Activated CD8-positive, alpha-beta T cell treated with anti-CD3 and anti-CD28 coated beads, Interleukin-2, amount 10 ng/mL, durations not matched to agents 7 days and 5 days (primary cell): ENCODE measurements at regions not wholly inside any gene's neighbourhood (a gene's known extent, or its start where the extent isn't known, plus 50 kb on each side); places are given as distances from the start of the nearest gene placed in this dataset.

Source experiments
- ATAC-seq: fragments of 150-1000 bp; cut with Tn5 transposase; one replicate; pipeline ENCODE4 v1.10.0; 2021; ENCODE audit warnings: moderate library complexity
- CTCF ChIA-PET: fragments of 350-600 bp; sonication (Branson Sonifier 250); formaldehyde crosslinking; loops from one replicate; lab custom pipeline; 2021; ENCODE audit warnings: antibody characterized with exemption; lab: Charles Lee
- POLR2A ChIA-PET: fragments of 350-600 bp; sonication (Branson Sonifier 250); formaldehyde crosslinking; loops from one replicate; lab custom pipeline; 2021; ENCODE audit warnings: antibody characterized with exemption; lab: Charles Lee
- DNase-seq: peaks from one replicate; pipeline ENCODE4 v3.0.0-alpha.2; 2020
- H3K27ac Mint-ChIP-seq: one replicate; pipeline ENCODE4 v1.8.0; 2021; ENCODE audit warnings: mild to moderate bottlenecking, mixed read lengths
- H3K27me3 Mint-ChIP-seq: one replicate; pipeline ENCODE4 v1.8.0; 2021; ENCODE audit warnings: low read depth, mixed read lengths
- H3K36me3 Mint-ChIP-seq: one replicate; pipeline ENCODE4 v1.8.0; 2021; ENCODE audit warnings: low read depth, mixed read lengths
- H3K4me1 Mint-ChIP-seq: one replicate; pipeline ENCODE4 v1.8.0; 2021; ENCODE audit warnings: low read depth, mixed read lengths
- H3K4me3 Mint-ChIP-seq: one replicate; pipeline ENCODE4 v1.8.0; 2021; ENCODE audit warnings: mild to moderate bottlenecking, mixed read lengths
- H3K9me3 Mint-ChIP-seq: one replicate; pipeline ENCODE4 v1.8.0; 2022; ENCODE audit warnings: mixed read lengths; ENCODE audit not compliant: insufficient read depth

- CTCF ChIA-PET, result no interaction called here
- DNase-seq (no peak), ATAC-seq (no peak)
- Mint-ChIP-seq H3K36me3 (no peaks in the 10 kb centered on the region), H3K27me3 (peaks cover 8% of the 10 kb centered on the region), H3K9me3 (no peaks in the 10 kb centered on the region), H3K4me3 (no peak overlapping the region), H3K4me1 (peaks cover 8% of the 10 kb centered on the region), H3K27ac (no peak overlapping the region)
- POLR2A ChIA-PET, result no interaction called here
These were observed 312.5 kb downstream of the MYCN start for GRCh38 chr2:16252891-16253290.

GRCh38 chr2:16252251-16252650 lies 311.9 kb downstream of the MYCN start:
- POLR2A ChIA-PET, result no interaction called here
- H3K9me3 Mint-ChIP-seq, result no peaks in the 10 kb centered on the region
- no peak for ATAC-seq
- no peaks in the 10 kb centered on the region for H3K36me3 Mint-ChIP-seq
- CTCF ChIA-PET, result no interaction called here
- DNase-seq, result no peak
- no peak overlapping the region for H3K4me3 Mint-ChIP-seq
- no peak overlapping the region for H3K27ac Mint-ChIP-seq
- H3K4me1 Mint-ChIP-seq, result peaks cover 5% of the 10 kb centered on the region
- peaks cover 8% of the 10 kb centered on the region for H3K27me3 Mint-ChIP-seq

GRCh38 chr2:16251511-16252225 lies 311.3 kb downstream of the MYCN start:
- ChIA-PET POLR2A (no interaction called here), CTCF (no interaction called here)
- no peak for ATAC-seq
- H3K36me3 Mint-ChIP-seq, result no peaks in the 10 kb centered on the region
- H3K4me3 Mint-ChIP-seq, result no peak overlapping the region
- H3K4me1 Mint-ChIP-seq, result no peaks in the 10 kb centered on the region
- no peaks in the 10 kb centered on the region for H3K9me3 Mint-ChIP-seq
- peaks cover 8% of the 10 kb centered on the region for H3K27me3 Mint-ChIP-seq
- H3K27ac Mint-ChIP-seq, result no peak overlapping the region
- DNase-seq, result no peak

GRCh38 chr2:16250886-16251285 lies 310.5 kb downstream of the MYCN start:
- ChIA-PET POLR2A (no interaction called here), CTCF (no interaction called here)
- H3K4me1 Mint-ChIP-seq, result no peaks in the 10 kb centered on the region
- H3K9me3 Mint-ChIP-seq, result no peaks in the 10 kb centered on the region
- no peak overlapping the region for H3K27ac Mint-ChIP-seq
- peaks cover 3% of the 10 kb centered on the region for H3K27me3 Mint-ChIP-seq
- no peak overlapping the region for H3K4me3 Mint-ChIP-seq
- ATAC-seq, result no peak
- no peaks in the 10 kb centered on the region for H3K36me3 Mint-ChIP-seq
- DNase-seq, result no peak

- DNase-seq (no peak), ATAC-seq (no peak)
- Mint-ChIP-seq H3K27me3 (peaks cover 2% of the 10 kb centered on the region), H3K4me3 (no peak overlapping the region), H3K27ac (no peak overlapping the region), H3K9me3 (no peaks in the 10 kb centered on the region), H3K36me3 (no peaks in the 10 kb centered on the region), H3K4me1 (no peaks in the 10 kb centered on the region)
- POLR2A ChIA-PET, result no interaction called here
- CTCF ChIA-PET, result no interaction called here
These were observed 310.1 kb downstream of the MYCN start for GRCh38 chr2:16250466-16250865.

GRCh38 chr2:16250056-16250425 lies 309.7 kb downstream of the MYCN start:
- Mint-ChIP-seq H3K36me3 (no peaks in the 10 kb centered on the region), H3K27me3 (peaks cover 2% of the 10 kb centered on the region), H3K4me3 (no peak overlapping the region), H3K4me1 (no peaks in the 10 kb centered on the region), H3K9me3 (no peaks in the 10 kb centered on the region), H3K27ac (no peak overlapping the region)
- ChIA-PET POLR2A (no interaction called here), CTCF (no interaction called here)
- no peak for ATAC-seq
- no peak for DNase-seq

GRCh38 chr2:16249246-16250055 lies 309.1 kb downstream of the MYCN start:
- no peak for ATAC-seq
- ChIA-PET POLR2A (no interaction called here), CTCF (no interaction called here)
- Mint-ChIP-seq H3K27ac (no peak overlapping the region), H3K27me3 (peaks cover 2% of the 10 kb centered on the region), H3K36me3 (no peaks in the 10 kb centered on the region), H3K4me1 (no peaks in the 10 kb centered on the region), H3K9me3 (no peaks in the 10 kb centered on the region), H3K4me3 (no peak overlapping the region)
- DNase-seq, result no peak

- CTCF ChIA-PET, result no interaction called here
- H3K27me3 Mint-ChIP-seq, result peaks cover 2% of the 10 kb centered on the region
- POLR2A ChIA-PET, result no interaction called here
- no peak overlapping the region for H3K27ac Mint-ChIP-seq
- H3K36me3 Mint-ChIP-seq, result no peaks in the 10 kb centered on the region
- H3K4me1 Mint-ChIP-seq, result no peaks in the 10 kb centered on the region
- DNase-seq, result no peak
- no peaks in the 10 kb centered on the region for H3K9me3 Mint-ChIP-seq
- H3K4me3 Mint-ChIP-seq, result no peak overlapping the region
- no peak for ATAC-seq
These were observed 308.3 kb downstream of the MYCN start for GRCh38 chr2:16248571-16249105.

GRCh38 chr2:16247326-16248122 lies 307.2 kb downstream of the MYCN start:
- CTCF ChIA-PET, result no interaction called here

GRCh38 chr2:16246911-16247310 lies 306.6 kb downstream of the MYCN start:
- CTCF ChIA-PET, result no interaction called here
- ATAC-seq (no peak), DNase-seq (no peak)
- Mint-ChIP-seq H3K4me3 (no peak overlapping the region), H3K9me3 (no peaks in the 10 kb centered on the region), H3K36me3 (no peaks in the 10 kb centered on the region), H3K27me3 (no peaks in the 10 kb centered on the region), H3K4me1 (no peaks in the 10 kb centered on the region), H3K27ac (no peak overlapping the region)
- POLR2A ChIA-PET, result interaction anchor here (0.7 kb wide), 1 partner anchor 1394 kb away, joined by 3 read pairs; no protein-coding TSS in a partner anchor

More at GRCh38 chr2:16247326-16248122, 307.2 kb downstream of the MYCN start:
- Mint-ChIP-seq H3K4me3 (no peak overlapping the region), H3K27me3 (no peaks in the 10 kb centered on the region), H3K9me3 (no peaks in the 10 kb centered on the region), H3K27ac (no peak overlapping the region), H3K4me1 (no peaks in the 10 kb centered on the region), H3K36me3 (no peaks in the 10 kb centered on the region)
- DNase-seq, result no peak
- POLR2A ChIA-PET, result no interaction called here
- no peak for ATAC-seq

GRCh38 chr2:16246281-16246850 lies 306.0 kb downstream of the MYCN start:
- DNase-seq (no peak), ATAC-seq (no peak)
- Mint-ChIP-seq H3K27ac (no peak overlapping the region), H3K4me1 (no peaks in the 10 kb centered on the region), H3K9me3 (no peaks in the 10 kb centered on the region), H3K27me3 (no peaks in the 10 kb centered on the region), H3K4me3 (no peak overlapping the region), H3K36me3 (no peaks in the 10 kb centered on the region)
- POLR2A ChIA-PET, result interaction anchor here (0.7 kb wide), 1 partner anchor 1394 kb away, joined by 3 read pairs; no protein-coding TSS in a partner anchor
- CTCF ChIA-PET, result no interaction called here
